Astrocyte (in vitro differentiated cells and primary cell): ENCODE measurements at regions not wholly inside any gene's neighbourhood (a gene's known extent, or its start where the extent isn't known, plus 50 kb on each side); places are given as distances from the start of the nearest gene placed in this dataset.

ENCODE experiments used
- DNase-seq: peaks from one replicate; pipeline ENCODE4 v3.0.0-alpha.2; 2010; ENCODE audit warnings: low read depth
- FAIRE-seq: peaks from 2 replicates; lab custom pipeline; 2011; peaks lifted over from hg19 to GRCh38; lab: Jason Lieb, UNC
- H2AFZ ChIP-seq: 2 replicates; pipeline ENCODE4 v1.6.0; 2012; ENCODE audit warnings: low read depth, low read length, inconsistent platforms
- H3K27ac ChIP-seq: 2 replicates; pipeline ENCODE4 v1.5.1; 2011; ENCODE audit warnings: low read depth, low read length, inconsistent platforms
- H3K27me3 ChIP-seq: 2 replicates; pipeline ENCODE4 v1.6.0; 2011; ENCODE audit warnings: low read length, inconsistent platforms; ENCODE audit not compliant: insufficient read depth
- H3K36me3 ChIP-seq: 2 replicates; pipeline ENCODE4 v1.5.1; 2011; ENCODE audit warnings: low read length, inconsistent platforms; ENCODE audit not compliant: insufficient read depth
- H3K4me1 ChIP-seq: 2 replicates; pipeline ENCODE4 v1.5.1; 2011; ENCODE audit warnings: low read length, inconsistent platforms; ENCODE audit not compliant: insufficient read depth
- H3K4me2 ChIP-seq: 2 replicates; pipeline ENCODE4 v1.6.0; 2012; ENCODE audit warnings: low read length, inconsistent platforms
- H3K4me3 ChIP-seq: 2 replicates; pipeline ENCODE4 v1.5.1; 2011; ENCODE audit warnings: low read depth, mild to moderate bottlenecking, low read length, inconsistent platforms; ENCODE audit not compliant: insufficient read depth
- H3K79me2 ChIP-seq: 2 replicates; pipeline ENCODE4 v1.6.0; 2012; ENCODE audit warnings: mild to moderate bottlenecking, low read length, inconsistent platforms; ENCODE audit not compliant: insufficient read depth
- H3K9ac ChIP-seq: 2 replicates; pipeline ENCODE4 v1.6.0; 2012; ENCODE audit warnings: mild to moderate bottlenecking, low read length, inconsistent platforms
- H3K9me3 ChIP-seq: 2 replicates; pipeline ENCODE4 v1.5.1; 2012; ENCODE audit warnings: low read depth, mild to moderate bottlenecking, low read length, inconsistent platforms; ENCODE audit not compliant: insufficient read depth
- H4K20me1 ChIP-seq: 2 replicates; pipeline ENCODE4 v1.6.0; 2012; ENCODE audit warnings: low read length, inconsistent platforms; ENCODE audit not compliant: insufficient read depth
- H3K27ac Mint-ChIP-seq: one replicate; pipeline ENCODE4 v1.8.0; 2021; ENCODE audit warnings: mild to moderate bottlenecking, mixed read lengths; ENCODE audit not compliant: unreplicated experiment
- H3K27me3 Mint-ChIP-seq: one replicate; pipeline ENCODE4 v1.8.0; 2021; ENCODE audit warnings: low read depth, mixed read lengths; ENCODE audit not compliant: unreplicated experiment
- H3K36me3 Mint-ChIP-seq: one replicate; pipeline ENCODE4 v1.8.0; 2021; ENCODE audit warnings: low read depth, mixed read lengths; ENCODE audit not compliant: unreplicated experiment
- H3K4me1 Mint-ChIP-seq: one replicate; pipeline ENCODE4 v1.8.0; 2021; ENCODE audit warnings: low read depth, mixed read lengths; ENCODE audit not compliant: unreplicated experiment
- H3K4me3 Mint-ChIP-seq: one replicate; pipeline ENCODE4 v1.8.0; 2021; ENCODE audit warnings: mild to moderate bottlenecking, moderate library complexity, mixed read lengths; ENCODE audit not compliant: unreplicated experiment
- H3K9me3 Mint-ChIP-seq: one replicate; pipeline ENCODE4 v1.8.0; 2021; ENCODE audit warnings: mild to moderate bottlenecking, mixed read lengths; ENCODE audit not compliant: unreplicated experiment
- EZH2 ChIP-seq: IDR thresholded peaks from 2 replicates; pipeline ENCODE4 v1.6.1; 2012; ENCODE audit warnings: mild to moderate bottlenecking, low read length, inconsistent platforms; ENCODE audit not compliant: insufficient read depth
- TF ChIP-seq, protein P1 (sequence below): IDR thresholded peaks from 2 replicates; pipeline ENCODE4 v1.5.1; 2011; ENCODE audit warnings: low read depth, mild to moderate bottlenecking, inconsistent platforms, low read length, moderate library complexity; ENCODE audit not compliant: insufficient read depth

- no peaks in the 10 kb centered on the region for H3K36me3 Mint-ChIP-seq
- Histone ChIP-seq H3K4me1 (no peaks in the 10 kb centered on the region), H3K27me3 (peaks cover 15% of the 10 kb centered on the region), H3K9me3 (no peaks in the 10 kb centered on the region), H3K27ac (no peak overlapping the region), H3K9ac (no peak overlapping the region), H3K4me2 (no peak overlapping the region), H4K20me1 (no peaks in the 10 kb centered on the region), H3K36me3 (no peaks in the 10 kb centered on the region), H2AFZ (no peak overlapping the region), H3K79me2 (no peaks in the 10 kb centered on the region), H3K4me3 (no peak overlapping the region)
- DNase-seq (no peak), FAIRE-seq (no peak)
- H3K27me3 Mint-ChIP-seq: peaks cover 27% of the 10 kb centered on the region
- TF ChIP-seq, protein P1, sequence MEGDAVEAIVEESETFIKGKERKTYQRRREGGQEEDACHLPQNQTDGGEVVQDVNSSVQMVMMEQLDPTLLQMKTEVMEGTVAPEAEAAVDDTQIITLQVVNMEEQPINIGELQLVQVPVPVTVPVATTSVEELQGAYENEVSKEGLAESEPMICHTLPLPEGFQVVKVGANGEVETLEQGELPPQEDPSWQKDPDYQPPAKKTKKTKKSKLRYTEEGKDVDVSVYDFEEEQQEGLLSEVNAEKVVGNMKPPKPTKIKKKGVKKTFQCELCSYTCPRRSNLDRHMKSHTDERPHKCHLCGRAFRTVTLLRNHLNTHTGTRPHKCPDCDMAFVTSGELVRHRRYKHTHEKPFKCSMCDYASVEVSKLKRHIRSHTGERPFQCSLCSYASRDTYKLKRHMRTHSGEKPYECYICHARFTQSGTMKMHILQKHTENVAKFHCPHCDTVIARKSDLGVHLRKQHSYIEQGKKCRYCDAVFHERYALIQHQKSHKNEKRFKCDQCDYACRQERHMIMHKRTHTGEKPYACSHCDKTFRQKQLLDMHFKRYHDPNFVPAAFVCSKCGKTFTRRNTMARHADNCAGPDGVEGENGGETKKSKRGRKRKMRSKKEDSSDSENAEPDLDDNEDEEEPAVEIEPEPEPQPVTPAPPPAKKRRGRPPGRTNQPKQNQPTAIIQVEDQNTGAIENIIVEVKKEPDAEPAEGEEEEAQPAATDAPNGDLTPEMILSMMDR: no peak
- TF ChIP-seq EZH2: no peak
- no peak overlapping the region for H3K4me3 Mint-ChIP-seq
- H3K27ac Mint-ChIP-seq: no peak overlapping the region
- H3K4me1 Mint-ChIP-seq: peaks cover 2% of the 10 kb centered on the region
- H3K9me3 Mint-ChIP-seq: peaks cover 3% of the 10 kb centered on the region
Observed at GRCh38 chrX:39169976-39170375, 368.7 kb downstream of the MID1IP1 start.

DNA sequence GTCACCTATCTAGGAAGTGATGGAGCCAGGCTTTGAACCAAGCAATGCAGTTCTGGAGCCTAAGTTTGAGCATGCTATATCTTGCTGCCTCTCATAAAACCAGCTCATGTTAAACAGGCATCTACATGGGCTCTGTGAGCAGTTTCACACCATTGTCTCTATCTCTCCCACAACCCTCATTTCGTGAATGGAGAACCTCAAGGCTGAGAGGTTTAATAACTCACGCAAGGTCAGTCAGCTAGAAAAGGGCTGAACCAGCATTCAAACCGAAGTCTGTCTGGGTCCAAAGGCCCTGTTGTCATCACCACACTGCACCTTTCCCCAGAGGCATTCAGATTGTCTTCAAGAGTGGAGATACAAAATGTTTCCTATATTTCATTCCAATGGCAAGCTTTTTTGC is 369.2 kb downstream of the MID1IP1 start:
- Histone ChIP-seq H3K4me2 (no peak overlapping the region), H3K36me3 (no peaks in the 10 kb centered on the region), H3K79me2 (no peaks in the 10 kb centered on the region), H3K4me3 (no peak overlapping the region), H3K9ac (no peak overlapping the region), H3K9me3 (no peaks in the 10 kb centered on the region), H3K4me1 (no peaks in the 10 kb centered on the region), H4K20me1 (no peaks in the 10 kb centered on the region), H3K27me3 (peaks cover 10% of the 10 kb centered on the region), H3K27ac (no peak overlapping the region), H2AFZ (no peak overlapping the region)
- no peak overlapping the region for H3K27ac Mint-ChIP-seq
- no peak for TF ChIP-seq EZH2
- TF ChIP-seq, protein P1: no peak
- H3K27me3 Mint-ChIP-seq: peaks cover 22% of the 10 kb centered on the region
- no peak overlapping the region for H3K4me3 Mint-ChIP-seq
- H3K9me3 Mint-ChIP-seq: peaks cover 3% of the 10 kb centered on the region
- H3K4me1 Mint-ChIP-seq: peaks cover 2% of the 10 kb centered on the region
- DNase-seq (no peak), FAIRE-seq (no peak)
- H3K36me3 Mint-ChIP-seq: no peaks in the 10 kb centered on the region

- no peak for TF ChIP-seq EZH2
- TF ChIP-seq, protein P1: no peak
- H3K4me1 ChIP-seq: no peaks in the 10 kb centered on the region
- H3K27me3 Mint-ChIP-seq: peaks cover 26% of the 10 kb centered on the region
- H3K4me2 ChIP-seq: no peak overlapping the region
- no peak overlapping the region for H3K27ac ChIP-seq
- no peaks in the 10 kb centered on the region for H4K20me1 ChIP-seq
- H3K9me3 Mint-ChIP-seq: peaks cover 3% of the 10 kb centered on the region
- H3K36me3 ChIP-seq: no peaks in the 10 kb centered on the region
- no peak for FAIRE-seq
- no peak for DNase-seq
- H3K4me3 ChIP-seq: no peak overlapping the region
- H3K4me3 Mint-ChIP-seq: no peak overlapping the region
- H3K4me1 Mint-ChIP-seq: peaks cover 2% of the 10 kb centered on the region
- no peaks in the 10 kb centered on the region for H3K9me3 ChIP-seq
- no peak overlapping the region for H2AFZ ChIP-seq
- H3K27ac Mint-ChIP-seq: no peak overlapping the region
- H3K27me3 ChIP-seq: peaks cover 5% of the 10 kb centered on the region
- H3K79me2 ChIP-seq: no peaks in the 10 kb centered on the region
- no peaks in the 10 kb centered on the region for H3K36me3 Mint-ChIP-seq
- H3K9ac ChIP-seq: no peak overlapping the region
Observed at GRCh38 chrX:39171686-39172085, 370.4 kb downstream of the MID1IP1 start.
